Ishikawa (cell line): ENCODE measurements at regions not wholly inside any gene's neighbourhood (a gene's known extent, or its start where the extent isn't known, plus 50 kb on each side); places are given as distances from the start of the nearest gene placed in this dataset.

ENCODE experiments used
- CEBPB ChIP-seq: IDR thresholded peaks from 2 replicates; pipeline ENCODE4 v1.6.1; 2012
- CREB1 ChIP-seq: IDR thresholded peaks from 2 replicates; pipeline ENCODE4 v1.6.1; 2012; ENCODE audit warnings: low read depth
- EGR1 ChIP-seq: IDR thresholded peaks from 2 replicates; pipeline ENCODE4 v1.6.1; 2012
- EP300 ChIP-seq: IDR thresholded peaks from 2 replicates; pipeline ENCODE4 v1.6.1; 2012; ENCODE audit warnings: borderline replicate concordance
- FOXM1 ChIP-seq: IDR thresholded peaks from 2 replicates; pipeline ENCODE4 v1.6.1; 2012; ENCODE audit warnings: low read depth, borderline replicate concordance
- NFIC ChIP-seq: IDR thresholded peaks from 2 replicates; pipeline ENCODE4 v1.6.1; 2012
- RAD21 ChIP-seq: IDR thresholded peaks from 2 replicates; pipeline ENCODE4 v1.6.1; 2012; ENCODE audit warnings: low read depth
- REST ChIP-seq: IDR thresholded peaks from 2 replicates; pipeline ENCODE4 v1.6.1; 2012; ENCODE audit warnings: low read depth, mild to moderate bottlenecking
- TAF1 ChIP-seq: IDR thresholded peaks from 2 replicates; pipeline ENCODE4 v1.6.1; 2012; ENCODE audit warnings: low read depth, mild to moderate bottlenecking
- TCF12 ChIP-seq: IDR thresholded peaks from 2 replicates; pipeline ENCODE4 v1.6.1; 2012; ENCODE audit warnings: low read depth
- TEAD4 ChIP-seq: IDR thresholded peaks from 2 replicates; pipeline ENCODE4 v1.6.1; 2012
- YY1 ChIP-seq: IDR thresholded peaks from 2 replicates; pipeline ENCODE4 v1.6.1; 2012; ENCODE audit warnings: low read depth
- ZBTB7A ChIP-seq: IDR thresholded peaks from 2 replicates; pipeline ENCODE4 v1.6.1; 2012; ENCODE audit warnings: low read depth
- TF ChIP-seq, protein P1 (sequence below): IDR thresholded peaks from 2 replicates; pipeline ENCODE4 v1.6.1; 2012
- TF ChIP-seq, protein P2 (sequence below): IDR thresholded peaks from 2 replicates; pipeline ENCODE4 v1.6.1; 2012

DNA sequence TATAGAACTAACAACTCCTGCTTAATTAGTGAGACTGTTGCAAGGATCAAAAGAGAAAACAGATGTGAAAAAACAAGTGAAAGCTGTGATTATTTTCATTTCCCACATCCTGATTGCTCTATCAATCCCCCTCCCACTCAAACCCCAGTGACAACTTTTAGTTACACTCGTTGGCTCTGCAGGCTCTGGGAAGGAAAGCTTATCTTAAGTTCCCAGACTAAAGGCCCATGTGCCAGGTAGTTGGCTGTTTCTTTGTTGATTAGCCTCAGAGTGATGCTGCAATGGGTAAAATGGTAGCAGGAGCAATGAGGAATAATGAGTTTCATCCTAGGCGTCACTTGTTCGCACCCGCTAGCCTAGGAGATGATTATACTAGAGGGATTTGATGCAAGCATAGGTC, 133.3 kb upstream of the IFNE start:
- TF ChIP-seq TEAD4 (no peak), TCF12 (no peak), EP300 (no peak), ZBTB7A (no peak), YY1 (no peak), EGR1 (no peak), CREB1 (no peak), REST (no peak), FOXM1 (no peak), RAD21 (no peak), CEBPB (no peak), TAF1 (no peak), NFIC (no peak)
- TF ChIP-seq, protein P1, sequence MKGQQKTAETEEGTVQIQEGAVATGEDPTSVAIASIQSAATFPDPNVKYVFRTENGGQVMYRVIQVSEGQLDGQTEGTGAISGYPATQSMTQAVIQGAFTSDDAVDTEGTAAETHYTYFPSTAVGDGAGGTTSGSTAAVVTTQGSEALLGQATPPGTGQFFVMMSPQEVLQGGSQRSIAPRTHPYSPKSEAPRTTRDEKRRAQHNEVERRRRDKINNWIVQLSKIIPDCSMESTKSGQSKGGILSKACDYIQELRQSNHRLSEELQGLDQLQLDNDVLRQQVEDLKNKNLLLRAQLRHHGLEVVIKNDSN, result no peak
- TF ChIP-seq, protein P2, sequence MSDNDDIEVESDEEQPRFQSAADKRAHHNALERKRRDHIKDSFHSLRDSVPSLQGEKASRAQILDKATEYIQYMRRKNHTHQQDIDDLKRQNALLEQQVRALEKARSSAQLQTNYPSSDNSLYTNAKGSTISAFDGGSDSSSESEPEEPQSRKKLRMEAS, result no peak

DNA sequence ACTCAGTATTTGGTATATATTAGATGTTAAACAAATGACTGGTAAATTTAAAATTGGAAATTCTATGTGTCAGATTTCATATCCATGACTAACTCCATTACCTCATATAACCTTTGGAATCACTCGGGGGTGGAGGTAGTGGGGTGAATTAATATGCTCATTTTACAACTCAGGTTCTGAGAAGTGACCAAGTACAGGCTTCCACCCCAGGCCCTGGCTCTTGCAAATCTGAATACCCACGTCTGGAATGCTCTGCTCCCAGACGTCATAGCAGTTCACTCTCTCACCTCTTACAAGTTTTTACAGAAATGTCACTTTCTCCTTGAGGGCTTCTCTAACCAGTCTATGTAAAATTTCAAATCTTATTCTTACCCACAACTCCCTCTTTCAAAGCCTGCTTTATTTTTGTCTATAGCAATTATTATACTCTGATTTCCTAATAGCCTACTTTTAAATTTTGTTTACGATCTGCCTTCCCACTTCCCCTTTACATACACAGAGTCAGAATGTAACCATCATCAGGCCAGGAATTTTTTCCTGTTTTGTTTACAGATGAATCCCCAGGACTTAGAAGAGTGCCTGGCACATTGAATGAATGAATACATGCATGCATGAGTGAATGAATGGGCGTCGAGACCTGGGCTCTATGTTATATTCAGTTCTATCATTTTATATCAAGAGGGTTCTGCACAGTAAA, 134.1 kb upstream of the IFNE start:
- no peak for TF ChIP-seq TCF12
- no peak for TF ChIP-seq REST
- TF ChIP-seq RAD21, result no peak
- TF ChIP-seq EP300, result no peak

DNA sequence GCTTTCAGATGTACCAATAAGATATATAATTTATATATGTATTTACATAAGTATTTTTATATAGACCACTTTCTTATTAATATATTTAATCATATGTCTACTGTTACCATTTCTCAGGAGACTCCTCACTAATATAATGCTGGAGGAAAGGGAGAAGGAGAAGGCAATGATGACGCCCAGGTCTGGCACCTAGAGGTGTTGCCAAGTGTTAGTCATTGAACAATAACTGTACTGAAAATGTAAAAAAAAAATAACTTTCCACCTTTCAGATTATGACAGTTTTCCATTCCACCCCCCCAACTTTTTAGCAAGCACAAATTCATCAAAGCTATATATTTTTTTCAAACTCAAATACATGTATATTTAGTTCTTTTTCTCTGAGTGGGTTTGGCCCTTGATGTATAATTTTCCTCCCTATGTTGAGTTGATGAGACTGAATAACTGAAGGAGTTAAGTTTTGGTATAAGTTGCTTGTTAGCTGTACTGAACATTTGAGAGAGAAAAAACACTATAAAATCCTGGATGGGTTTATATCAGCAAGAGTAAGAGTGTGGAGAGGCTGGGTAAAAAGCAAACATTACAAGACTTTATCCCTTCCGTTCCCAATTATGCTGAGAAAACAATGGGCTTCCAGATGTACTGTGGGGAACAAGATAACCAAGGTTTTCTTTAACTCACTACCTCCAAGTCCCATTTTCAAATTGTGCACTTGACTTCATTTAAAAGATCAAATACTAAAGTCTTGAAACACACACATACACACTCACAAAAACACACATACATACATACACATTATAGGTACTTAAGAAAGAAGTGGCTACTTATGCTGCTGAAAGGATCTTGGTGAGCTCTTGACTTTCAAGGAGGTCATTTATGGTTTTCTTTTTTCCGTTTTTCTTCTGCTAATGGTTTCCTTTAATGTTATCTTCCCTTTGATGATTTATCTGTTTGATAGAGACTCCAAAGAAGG, 142.8 kb upstream of the IFNE start:
- TF ChIP-seq CEBPB (no peak), CREB1 (no peak), TAF1 (no peak), TEAD4 (no peak), NFIC (no peak), RAD21 (no peak)
- TF ChIP-seq, protein P2, result no peak

GRCh38 chr9:21626493-21626892, 144.4 kb upstream of the IFNE start:
- TF ChIP-seq ZBTB7A (no peak), CEBPB (no peak), CREB1 (no peak), YY1 (no peak), TEAD4 (no peak), RAD21 (no peak), FOXM1 (no peak), TCF12 (no peak), REST (no peak), TAF1 (no peak), NFIC (no peak), EP300 (no peak), EGR1 (no peak)
- TF ChIP-seq, protein P1, result no peak
- TF ChIP-seq, protein P2, result no peak
